HEK293T (cell line): ENCODE measurements at regions not wholly inside any gene's neighbourhood (a gene's known extent, or its start where the extent isn't known, plus 50 kb on each side); places are given as distances from the start of the nearest gene placed in this dataset.

Source experiments
- CTCF ChIA-PET: fragments of 350-600 bp; formaldehyde crosslinking; extraction: SDS; loops from one replicate; lab custom pipeline; 2021; ENCODE audit warnings: antibody characterized with exemption, inconsistent platforms; lab: Yijun Ruan, JAX
- POLR2A ChIA-PET: fragments of 350-600 bp; formaldehyde crosslinking; extraction: SDS; loops from one replicate; lab custom pipeline; 2020; ENCODE audit warnings: antibody characterized with exemption, inconsistent platforms; lab: Yijun Ruan, JAX
- DNase-seq: peaks from one replicate; pipeline ENCODE4 v3.0.0; 2012; ENCODE audit warnings: mixed read lengths; ENCODE audit errors: extremely low spot score
- ARNT ChIP-seq: fragments of 450-650 bp; IDR thresholded peaks from 2 replicates; pipeline ENCODE4 v1.6.1; 2017; ENCODE audit warnings: mild to moderate bottlenecking
- BHLHE40 ChIP-seq: fragments of 450-650 bp; IDR thresholded peaks from 2 replicates; pipeline ENCODE4 v1.6.1; 2016; ENCODE audit warnings: mild to moderate bottlenecking, moderate library complexity, borderline replicate concordance
- CTBP1 ChIP-seq: fragments of 450-650 bp; IDR thresholded peaks from 2 replicates; pipeline ENCODE4 v1.6.1; 2016; ENCODE audit warnings: borderline replicate concordance
- ELF4 ChIP-seq: fragments of 450-650 bp; IDR thresholded peaks from 2 replicates; pipeline ENCODE4 v1.6.1; 2017; ENCODE audit warnings: antibody characterized with exemption
- FOXA1 ChIP-seq: fragments of 450-650 bp; IDR thresholded peaks from 2 replicates; pipeline ENCODE4 v1.6.1; 2016; ENCODE audit warnings: mild to moderate bottlenecking
- FOXK2 ChIP-seq: fragments of 450-650 bp; IDR thresholded peaks from 2 replicates; pipeline ENCODE4 v1.6.1; 2016; ENCODE audit warnings: mild to moderate bottlenecking
- FOXM1 ChIP-seq: fragments of 450-650 bp; IDR thresholded peaks from 2 replicates; pipeline ENCODE4 v1.6.1; 2017; ENCODE audit warnings: mild to moderate bottlenecking, borderline replicate concordance
- HDGF ChIP-seq: fragments of 450-650 bp; IDR thresholded peaks from 2 replicates; pipeline ENCODE4 v1.6.1; 2017; ENCODE audit warnings: antibody characterized with exemption, borderline replicate concordance
- L3MBTL2 ChIP-seq: fragments of 450-650 bp; conservative IDR thresholded peaks from 2 replicates; pipeline ENCODE4 v1.6.1; 2016; ENCODE audit warnings: mild to moderate bottlenecking
- LEF1 ChIP-seq: fragments of 450-650 bp; IDR thresholded peaks from 2 replicates; pipeline ENCODE4 v1.6.1; 2017; ENCODE audit warnings: mild to moderate bottlenecking, borderline replicate concordance
- NFRKB ChIP-seq: fragments of 450-650 bp; IDR thresholded peaks from 2 replicates; pipeline ENCODE4 v1.6.1; 2016; ENCODE audit warnings: mild to moderate bottlenecking, moderate library complexity
- PKNOX1 ChIP-seq: fragments of 450-650 bp; IDR thresholded peaks from 2 replicates; pipeline ENCODE4 v1.6.1; 2016
- SP1 ChIP-seq: fragments of 450-650 bp; IDR thresholded peaks from 2 replicates; pipeline ENCODE4 v1.6.1; 2017
- SUZ12 ChIP-seq: fragments of 450-650 bp; IDR thresholded peaks from 2 replicates; pipeline ENCODE4 v1.6.1; 2016; ENCODE audit warnings: mild to moderate bottlenecking
- TARDBP ChIP-seq: fragments of 450-650 bp; IDR thresholded peaks from 2 replicates; pipeline ENCODE4 v1.6.1; 2016
- ZNF384 ChIP-seq: fragments of 450-650 bp; IDR thresholded peaks from 2 replicates; pipeline ENCODE4 v1.6.1; 2016

- CTCF ChIA-PET: no interaction called here
- POLR2A ChIA-PET: no interaction called here
- no peak for DNase-seq
- TF ChIP-seq ARNT (no peak), SP1 (no peak), LEF1 (no peak), HDGF (no peak), ELF4 (no peak), FOXK2 (no peak), L3MBTL2 (no peak), BHLHE40 (no peak), ZNF384 (no peak), NFRKB (no peak), FOXA1 (no peak), FOXM1 (no peak), SUZ12 (no peak), TARDBP (no peak), CTBP1 (no peak), PKNOX1 (no peak)
Measured at GRCh38 chrX:63471004-63471403, 119.9 kb upstream of the SPIN4 start.

GRCh38 chrX:63470506-63470905, 119.4 kb upstream of the SPIN4 start:
- DNase-seq: no peak
- POLR2A ChIA-PET: no interaction called here
- CTCF ChIA-PET: interaction anchor here (0.7 kb wide), 1 partner anchor 466 kb away, joined by 4 read pairs; no protein-coding TSS in a partner anchor
- TF ChIP-seq ARNT (no peak), HDGF (no peak), NFRKB (no peak), FOXA1 (no peak)

GRCh38 chrX:63466690-63467089, 115.6 kb upstream of the SPIN4 start:
- POLR2A ChIA-PET: no interaction called here
- TF ChIP-seq FOXM1: no peak
- TF ChIP-seq ARNT: no peak
- CTCF ChIA-PET: interaction anchor here (0.6 kb wide), 1 partner anchor 8 kb away, joined by 3 read pairs; no protein-coding TSS in a partner anchor
- DNase-seq: no peak

GRCh38 chrX:63458981-63459380, 107.8 kb upstream of the SPIN4 start:
- CTCF ChIA-PET: interaction anchor here (0.6 kb wide), 1 partner anchor 967 kb away, joined by 4 read pairs; no protein-coding TSS in a partner anchor
- no peak for DNase-seq
- POLR2A ChIA-PET: no interaction called here
- no peak for TF ChIP-seq SUZ12
- no peak for TF ChIP-seq NFRKB
- no peak for TF ChIP-seq PKNOX1
- TF ChIP-seq LEF1: no peak
- no peak for TF ChIP-seq CTBP1
- no peak for TF ChIP-seq SP1
- TF ChIP-seq HDGF: no peak
- no peak for TF ChIP-seq ELF4
- TF ChIP-seq BHLHE40: no peak
- no peak for TF ChIP-seq TARDBP
- no peak for TF ChIP-seq L3MBTL2
- no peak for TF ChIP-seq ARNT
- TF ChIP-seq ZNF384: no peak
- no peak for TF ChIP-seq FOXM1
- no peak for TF ChIP-seq FOXA1
- TF ChIP-seq FOXK2: no peak

GRCh38 chrX:63453571-63453970, 102.4 kb upstream of the SPIN4 start:
- ChIA-PET CTCF (no interaction called here), POLR2A (no interaction called here)
- TF ChIP-seq ARNT: no peak
- TF ChIP-seq FOXA1: no peak
- no peak for TF ChIP-seq TARDBP
- no peak for DNase-seq

- CTCF ChIA-PET: no interaction called here
- no peak for TF ChIP-seq NFRKB
- no peak for TF ChIP-seq PKNOX1
- no peak for TF ChIP-seq SUZ12
- POLR2A ChIA-PET: no interaction called here
- no peak for DNase-seq
Measured at GRCh38 chrX:63441717-63442116, 90.6 kb upstream of the SPIN4 start.

GRCh38 chrX:63439580-63439979, 88.4 kb upstream of the SPIN4 start:
- DNase-seq: no peak
- ChIA-PET CTCF (no interaction called here), POLR2A (no interaction called here)
- TF ChIP-seq BHLHE40 (no peak), PKNOX1 (no peak), L3MBTL2 (no peak), CTBP1 (no peak), ELF4 (no peak), NFRKB (no peak), ARNT (no peak), ZNF384 (no peak), FOXA1 (no peak), HDGF (no peak), FOXM1 (no peak), SP1 (no peak), FOXK2 (no peak), SUZ12 (no peak), TARDBP (no peak), LEF1 (no peak)
